Stromal cell of bone marrow (primary cell): ENCODE measurements at regions not wholly inside any gene's neighbourhood (a gene's known extent, or its start where the extent isn't known, plus 50 kb on each side); places are given as distances from the start of the nearest gene placed in this dataset.
"Not testable (repeated sequence)": the region's sequence is repeated elsewhere in the genome, so short reads cannot be mapped to it uniquely, and the experiment has no call there.

ENCODE experiments used
- DNase-seq: peaks from one replicate; pipeline ENCODE4 v3.0.0-alpha.2; 2012; ENCODE audit warnings: low read depth

GRCh38 chr6:111925296-111925695, 52.0 kb upstream of the FYN start:
- peak; percentile 74 for DNase-seq

GRCh38 chr6:111926731-111927302, 53.6 kb upstream of the FYN start:
- no peak for DNase-seq

- DNase-seq, result no peak
Measured at GRCh38 chr6:111927321-111927720, 54.1 kb upstream of the FYN start.

- DNase-seq, result no peak
Measured at GRCh38 chr6:111928139-111928538, 54.9 kb upstream of the FYN start.

- not testable (repeated sequence) for DNase-seq
Measured at GRCh38 chr6:111934611-111935010, 61.4 kb upstream of the FYN start.

GRCh38 chr6:111936718-111937117, 63.5 kb upstream of the FYN start:
- DNase-seq, result no peak

- DNase-seq, result peak; percentile 65
Measured at GRCh38 chr6:111938710-111939109, 65.5 kb upstream of the FYN start.

- no peak for DNase-seq
Measured at GRCh38 chr6:111939902-111940301, 66.7 kb upstream of the FYN start.

GRCh38 chr6:111940801-111941200, 67.5 kb upstream of the FYN start:
- no peak for DNase-seq

GRCh38 chr6:111941686-111942330, 68.6 kb upstream of the FYN start:
- DNase-seq, result no peak

GRCh38 chr6:111942561-111942960, 69.3 kb upstream of the FYN start:
- no peak for DNase-seq

- DNase-seq, result no peak
Measured at GRCh38 chr6:111943266-111943665, 70.0 kb upstream of the FYN start.

GRCh38 chr6:111943726-111944125, 70.5 kb upstream of the FYN start:
- DNase-seq, result no peak

GRCh38 chr6:111944541-111944940, 71.3 kb upstream of the FYN start:
- DNase-seq, result no peak

- no peak for DNase-seq
Measured at GRCh38 chr6:111949546-111949945, 76.3 kb upstream of the FYN start.

- DNase-seq, result not testable (repeated sequence)
Measured at GRCh38 chr6:111949984-111950383, 76.7 kb upstream of the FYN start.

GRCh38 chr6:111950661-111951496, 77.6 kb upstream of the FYN start:
- DNase-seq, result no peak

GRCh38 chr6:111951497-111952085, 78.3 kb upstream of the FYN start:
- DNase-seq, result no peak

- no peak for DNase-seq
Measured at GRCh38 chr6:111952274-111952673, 79.0 kb upstream of the FYN start.

GRCh38 chr6:111952821-111953540, 79.7 kb upstream of the FYN start:
- DNase-seq, result no peak

- DNase-seq, result no peak
Measured at GRCh38 chr6:111956098-111956497, 82.8 kb upstream of the FYN start.

GRCh38 chr6:111957623-111958315, 84.5 kb upstream of the FYN start:
- DNase-seq, result no peak
